HK-2 (cell line): ENCODE measurements at regions not wholly inside any gene's neighbourhood (a gene's known extent, or its start where the extent isn't known, plus 50 kb on each side); places are given as distances from the start of the nearest gene placed in this dataset.
A peak's percentile ranks its signal among the peaks of the same experiment; 100 is the strongest.

ENCODE experiments used
- DNase-seq: peaks from one replicate; pipeline ENCODE4 v3.0.0-alpha.2; 2018; ENCODE audit not compliant: unreplicated experiment

DNA sequence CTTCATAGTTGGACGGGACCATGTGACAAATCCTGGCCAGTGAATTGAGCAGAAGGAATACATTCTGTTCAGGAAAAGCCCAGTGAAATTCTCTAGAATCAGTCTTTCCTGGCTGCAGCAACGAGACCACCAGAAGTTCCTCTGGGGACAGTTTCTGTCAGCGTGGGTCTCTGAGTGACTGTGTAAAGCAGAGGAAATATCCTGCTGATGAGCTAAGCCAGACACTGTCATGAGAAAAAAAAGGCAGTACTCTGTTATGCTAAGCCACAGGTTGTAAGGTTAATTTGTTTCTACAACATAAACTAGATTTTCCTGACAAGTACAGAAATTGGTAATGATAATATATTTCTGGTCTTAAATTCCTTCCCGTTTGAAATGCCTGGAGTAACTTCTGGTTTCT, 664.4 kb downstream of the LMO4 start:
- no peak for DNase-seq

DNA sequence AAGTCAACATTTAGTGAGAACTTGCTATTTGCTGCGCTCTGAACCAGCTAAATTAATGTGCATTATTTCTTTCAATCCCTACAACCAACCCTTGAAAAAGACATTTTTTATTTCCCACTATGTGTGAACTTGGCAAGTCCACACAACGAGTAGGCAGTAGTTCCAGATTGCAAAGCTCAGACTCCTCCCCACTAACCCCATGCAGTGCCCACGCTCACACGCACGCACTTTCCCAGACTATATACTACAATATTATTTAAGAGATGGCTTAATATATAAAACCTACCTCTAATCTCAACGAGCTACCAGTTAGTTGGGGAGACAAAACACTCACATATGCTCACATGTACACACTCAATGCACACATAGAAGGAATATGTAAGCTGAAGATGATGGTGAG, 671.2 kb downstream of the LMO4 start:
- no peak for DNase-seq

GRCh38 chr1:88001460-88001859, 672.8 kb downstream of the LMO4 start:
- DNase-seq, result no peak

DNA sequence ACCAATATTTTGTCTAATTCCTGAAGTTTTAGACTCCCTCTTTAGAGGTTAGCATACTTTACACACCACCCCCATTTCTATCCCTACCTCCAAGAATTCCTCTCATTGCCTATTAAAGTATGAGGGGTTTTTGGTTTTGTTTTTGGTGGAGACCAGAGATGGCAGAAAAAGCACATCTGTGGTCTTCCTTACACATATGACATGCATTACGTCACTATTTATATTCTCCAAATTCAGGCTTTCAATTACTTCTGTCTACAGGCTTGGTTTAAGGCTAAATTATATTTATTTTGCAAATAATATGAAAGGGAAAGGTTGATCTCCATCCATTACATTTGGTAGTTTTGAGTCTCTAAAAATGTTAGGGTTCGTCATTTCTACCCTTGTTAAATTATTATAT, 674.6 kb downstream of the LMO4 start:
- DNase-seq, result no peak

DNA sequence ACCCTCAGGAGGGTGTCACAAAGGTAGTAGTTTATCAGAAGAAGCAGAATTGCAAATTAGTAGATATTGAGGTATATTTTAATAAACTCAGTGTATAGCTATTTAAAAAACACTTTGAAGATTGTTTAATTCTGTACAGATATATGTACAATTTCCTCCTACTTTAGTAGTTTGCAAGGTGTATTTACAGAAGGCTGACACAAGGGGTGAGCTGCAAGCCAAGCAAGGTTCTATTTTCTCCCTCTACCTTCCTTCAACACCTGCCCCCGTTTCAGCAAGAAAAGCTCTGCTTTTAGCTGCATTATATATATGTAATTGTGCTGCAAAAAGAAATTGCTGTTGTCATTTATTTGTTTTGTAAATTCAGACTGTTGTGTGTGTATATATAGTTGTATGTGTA, 674.2 kb upstream of the PKN2 start:
- no peak for DNase-seq

DNA sequence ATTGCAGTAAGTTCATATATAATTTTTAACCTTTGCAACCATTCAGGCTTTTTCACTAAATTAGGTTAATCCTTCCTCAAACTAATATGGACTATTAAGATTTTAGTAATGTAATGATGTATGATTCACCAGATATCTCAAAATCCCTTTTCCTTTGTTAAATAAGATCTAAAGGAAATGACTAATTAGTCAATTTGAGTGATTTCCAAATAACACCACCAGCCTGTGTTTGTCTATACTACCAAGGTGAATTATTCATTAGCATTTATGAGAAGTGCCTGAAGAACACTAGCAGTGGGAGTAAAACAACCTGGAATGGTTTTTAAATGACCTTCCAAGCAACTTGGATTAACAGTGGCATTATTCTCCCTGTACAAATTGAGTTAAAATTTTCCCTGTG, 670.6 kb upstream of the PKN2 start:
- no peak for DNase-seq

DNA sequence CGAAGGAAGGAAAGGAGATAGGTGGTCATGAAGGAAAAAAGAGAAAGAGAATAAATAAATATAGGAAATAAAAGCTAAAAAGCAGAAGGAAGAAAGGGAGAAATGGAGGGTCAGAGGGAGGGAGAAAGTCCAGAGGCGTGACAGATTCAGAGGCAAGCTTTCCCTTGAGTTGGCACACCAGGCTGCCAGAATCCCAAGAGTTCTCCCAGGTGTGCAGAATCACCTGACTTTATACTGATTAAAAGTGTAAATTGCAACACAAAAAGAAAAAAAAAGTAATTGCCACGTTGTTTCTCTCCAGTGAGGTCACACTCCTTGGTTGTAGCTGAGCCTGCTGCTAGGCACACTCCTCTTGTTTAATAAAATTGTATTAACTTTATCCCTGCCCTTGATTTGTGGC, 669.9 kb upstream of the PKN2 start:
- DNase-seq, result no peak

GRCh38 chr1:88016947-88017346, 667.1 kb upstream of the PKN2 start:
- no peak for DNase-seq

DNA sequence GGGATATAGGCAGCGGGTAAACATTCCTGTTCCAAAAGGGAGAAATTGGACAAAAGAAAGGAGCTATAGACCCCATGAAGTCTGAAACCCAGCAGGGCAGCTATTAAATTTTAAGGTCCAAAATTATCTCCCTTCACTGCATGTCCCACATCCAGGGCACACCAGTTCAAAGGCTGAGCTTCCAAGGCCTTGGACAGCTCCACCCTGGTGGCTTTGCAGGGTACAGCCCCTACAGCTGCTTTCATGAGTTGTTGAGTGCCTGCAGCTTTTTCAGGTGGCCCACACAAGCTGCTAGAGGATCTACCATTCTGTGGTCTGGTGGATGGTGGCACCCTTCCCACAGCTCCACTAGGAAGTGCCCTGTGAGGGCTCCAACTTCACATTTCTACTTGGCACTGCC, 662.5 kb upstream of the PKN2 start:
- DNase-seq, result no peak

DNA sequence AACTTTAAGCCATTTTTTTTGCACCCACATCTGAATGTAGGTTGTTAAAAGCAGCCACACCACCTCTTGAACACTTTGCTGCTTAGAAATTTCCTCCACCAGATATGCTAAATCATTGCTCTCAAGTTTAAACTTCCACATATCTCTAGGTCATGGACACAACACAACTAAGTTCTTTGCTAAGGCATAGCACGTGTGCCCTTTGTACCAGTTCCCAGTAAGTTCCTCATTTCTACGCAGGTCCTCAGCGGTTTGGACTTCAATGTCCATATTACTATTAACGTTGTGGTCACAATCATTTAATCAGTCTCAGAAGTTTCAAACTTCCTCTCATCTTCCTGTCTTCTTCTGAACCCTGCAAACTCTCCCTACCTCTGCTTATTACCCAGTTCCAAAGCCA, 661.6 kb upstream of the PKN2 start:
- DNase-seq, result no peak

DNA sequence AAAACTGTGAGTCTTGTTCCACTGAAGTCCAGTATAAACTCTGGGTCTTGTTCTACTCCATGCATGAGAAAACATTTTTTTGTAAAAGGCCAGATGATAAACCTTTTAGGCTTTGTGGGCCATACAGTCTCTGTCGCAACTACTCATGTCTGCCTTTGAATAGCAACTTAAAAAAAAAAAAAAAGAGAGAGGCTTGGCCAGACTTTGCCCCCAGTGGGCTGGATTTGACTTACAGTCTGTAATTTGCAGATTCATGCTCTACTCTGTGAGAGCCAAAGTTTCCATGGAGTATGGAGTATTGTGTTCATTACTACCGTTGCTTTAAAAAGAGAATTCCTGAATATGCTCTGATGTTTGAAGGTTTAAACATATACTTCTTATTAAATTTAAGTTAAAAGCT, 654.9 kb upstream of the PKN2 start:
- no peak for DNase-seq

DNA sequence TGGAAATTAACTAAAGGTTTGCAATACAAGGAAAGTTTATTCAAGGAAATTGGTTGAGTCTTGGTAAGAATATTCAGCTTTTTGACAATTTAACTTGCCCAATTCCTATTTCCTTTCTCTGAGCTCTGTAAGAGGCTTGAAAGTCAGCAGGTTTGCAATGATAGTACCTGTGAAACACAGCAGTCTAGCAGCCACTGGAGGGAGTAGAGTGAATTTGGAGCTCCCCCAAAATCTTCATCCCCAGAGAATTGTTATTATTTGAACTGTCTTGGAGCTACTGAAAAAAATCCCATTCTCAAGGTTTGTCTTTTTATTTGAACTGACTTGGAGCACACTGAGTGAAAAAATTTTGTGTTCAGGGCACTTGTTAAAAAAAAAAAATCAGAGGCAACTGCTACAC, 654.2 kb upstream of the PKN2 start:
- DNase-seq, result no peak

GRCh38 chr1:88035578-88035977, 648.5 kb upstream of the PKN2 start:
- no peak for DNase-seq

- DNase-seq, result no peak
Observed at GRCh38 chr1:88036345-88037014, 647.6 kb upstream of the PKN2 start.

DNA sequence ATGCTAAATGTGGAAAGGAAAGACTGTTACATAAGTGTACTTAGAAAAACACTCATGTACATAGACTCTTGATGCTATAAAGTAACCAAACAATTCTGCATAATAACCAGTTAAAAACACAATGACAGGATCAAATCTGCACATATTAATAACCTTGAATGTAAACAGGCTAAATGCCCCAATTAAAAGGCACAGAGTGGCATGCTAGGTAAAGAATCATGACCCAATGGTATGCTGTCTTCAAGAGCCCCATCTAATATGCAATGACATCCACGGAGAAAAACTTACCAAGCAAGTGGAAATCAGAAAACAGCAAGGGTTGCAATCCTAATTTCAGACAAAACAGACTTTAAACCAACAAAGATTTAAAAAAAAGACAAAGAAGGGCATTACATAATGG, 644.8 kb upstream of the PKN2 start:
- DNase-seq, result no peak

DNA sequence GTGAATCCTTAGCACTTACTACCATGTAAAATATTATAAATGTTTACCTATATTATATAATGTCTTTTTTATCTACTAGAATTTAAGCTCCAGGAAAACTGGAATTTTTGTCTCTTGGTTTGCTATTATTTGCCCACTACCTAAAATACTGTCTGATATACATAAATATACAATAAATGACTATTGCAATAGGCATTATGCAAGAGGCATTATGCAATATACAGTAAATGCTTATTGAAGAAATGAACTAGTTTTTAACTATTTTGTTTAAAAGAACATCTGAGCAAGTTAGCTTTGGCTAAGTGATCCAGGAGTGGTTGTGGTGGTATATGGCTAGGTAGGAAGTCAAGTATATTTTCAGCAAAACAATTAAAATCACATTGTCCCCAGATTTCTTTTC, 640.2 kb upstream of the PKN2 start:
- DNase-seq, result no peak

- DNase-seq, result no peak
Observed at GRCh38 chr1:88052167-88052566, 631.9 kb upstream of the PKN2 start.

DNA sequence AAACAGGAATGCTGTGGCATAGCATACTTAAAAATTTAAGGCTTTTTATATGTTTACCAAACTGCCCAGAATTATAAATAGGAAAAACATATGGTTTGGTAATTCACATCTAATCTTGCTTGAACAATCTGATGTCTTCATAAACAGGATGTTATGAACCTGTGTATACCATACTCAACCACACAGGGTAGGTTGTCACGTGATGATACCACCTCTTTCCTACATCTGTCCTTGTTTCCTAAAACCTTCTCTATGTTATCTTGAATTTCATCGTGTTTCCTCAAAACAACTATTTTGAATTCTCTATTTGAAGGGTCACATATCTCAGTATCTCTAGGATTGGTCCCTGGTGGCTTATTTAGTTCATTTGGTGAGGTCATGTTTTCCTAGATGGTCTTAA, 631.0 kb upstream of the PKN2 start:
- DNase-seq, result no peak

DNA sequence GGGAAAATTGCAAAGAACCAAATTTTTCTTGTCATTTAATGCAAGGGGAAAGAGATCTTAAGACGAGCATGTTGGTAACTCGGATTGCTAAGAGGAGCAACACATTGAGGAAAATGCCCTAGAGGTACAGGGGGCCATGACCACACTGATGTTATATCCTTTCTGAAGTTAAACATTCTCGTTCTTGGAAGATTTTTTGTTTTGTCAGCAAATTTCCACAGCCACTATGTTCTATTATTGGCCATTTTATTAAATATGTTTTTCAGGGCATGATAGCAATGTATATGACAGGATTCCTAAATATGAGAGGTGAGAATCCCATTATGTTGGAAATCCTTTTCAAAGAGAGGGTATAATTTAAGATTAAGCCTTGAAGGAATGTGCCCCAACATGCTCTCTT, 627.2 kb upstream of the PKN2 start:
- no peak for DNase-seq

DNA sequence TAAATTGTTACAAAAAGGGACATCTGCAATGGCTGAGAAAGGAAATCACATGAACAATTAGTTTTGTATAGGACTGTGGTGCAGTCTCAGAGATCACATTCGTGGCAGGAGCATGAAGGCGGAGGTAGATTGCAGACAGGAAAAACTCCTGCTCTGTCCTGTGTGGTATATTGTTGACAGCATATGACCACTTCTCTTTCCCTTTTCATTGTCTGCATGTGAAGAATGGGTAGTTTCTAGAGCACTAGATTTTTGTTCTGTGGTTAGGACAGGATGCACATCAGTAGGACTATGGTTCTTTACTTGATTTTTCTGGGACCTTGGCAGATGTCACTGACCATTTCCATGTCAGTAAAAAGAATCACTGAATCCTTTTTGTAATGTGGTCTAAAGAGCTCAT, 625.9 kb upstream of the PKN2 start:
- DNase-seq, result no peak

- no peak for DNase-seq
Observed at GRCh38 chr1:88060112-88060673, 623.9 kb upstream of the PKN2 start.

DNA sequence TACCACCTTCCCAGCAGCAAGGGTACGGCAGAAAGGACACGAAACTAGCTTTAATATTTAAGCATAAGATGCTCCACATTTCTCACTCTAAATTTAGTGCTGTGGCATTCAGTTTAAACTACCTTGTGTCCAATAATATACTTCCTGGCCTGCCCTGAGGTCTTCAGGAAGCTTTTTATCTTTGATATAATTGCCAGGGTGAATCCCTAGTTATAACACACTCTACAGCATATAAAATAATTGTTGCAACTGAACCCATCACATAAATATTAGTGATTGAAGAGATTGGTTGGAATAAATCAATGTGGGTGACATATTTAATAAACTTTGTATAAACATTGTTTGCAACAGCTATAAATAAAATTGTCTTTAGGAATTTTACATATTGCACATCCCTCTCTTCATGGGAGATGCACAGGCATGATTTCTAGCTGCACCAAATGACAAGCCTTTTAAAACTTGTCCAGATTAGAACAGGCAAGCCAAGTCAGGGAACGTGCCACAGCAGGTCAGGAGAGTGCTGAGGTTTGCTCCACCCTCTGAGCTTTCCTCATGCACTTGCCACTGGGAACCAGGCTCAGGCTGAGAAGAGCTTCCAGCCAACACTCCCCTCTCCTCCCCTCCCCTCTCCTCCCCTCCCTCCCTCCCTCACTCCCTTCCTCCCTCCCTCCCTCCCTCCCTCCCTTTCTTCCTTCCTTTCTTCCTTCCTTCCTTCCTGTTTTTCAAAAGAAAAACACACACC, 623.2 kb upstream of the PKN2 start:
- no peak for DNase-seq

DNA sequence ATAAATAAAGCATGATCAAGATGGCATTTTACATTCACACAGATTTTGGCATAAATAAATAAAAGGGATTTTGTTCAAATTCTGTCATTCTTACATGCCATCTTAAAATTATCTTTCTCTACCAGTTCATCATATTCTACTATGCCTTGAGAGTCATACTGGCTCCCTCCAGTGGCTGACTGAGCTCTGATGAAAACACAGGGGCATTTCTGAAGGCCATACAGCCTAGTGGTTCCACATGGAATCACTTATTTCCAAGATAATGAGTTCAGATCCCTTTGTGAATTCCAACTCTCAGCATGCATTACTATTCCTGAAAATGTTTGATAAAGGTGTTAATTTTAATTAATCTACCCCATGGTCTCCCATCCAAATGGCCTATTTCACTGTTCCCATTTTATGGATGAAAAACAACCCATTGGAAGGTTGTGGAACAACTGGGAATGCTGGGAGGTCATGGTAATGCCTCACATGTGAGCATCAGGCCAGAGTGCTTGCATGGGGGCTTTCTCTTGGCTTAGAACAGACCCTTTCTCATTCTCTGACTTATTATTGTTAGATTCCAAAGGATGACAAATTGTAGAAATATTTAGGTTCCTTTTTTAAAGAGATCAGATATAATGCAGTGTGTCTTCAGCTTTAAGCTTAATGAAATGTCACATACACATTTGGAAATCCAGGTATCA, 622.4 kb upstream of the PKN2 start:
- peak; percentile 41 for DNase-seq
